ENCODE measurements at regions not wholly inside any gene's neighbourhood (a gene's known extent, or its start where the extent isn't known, plus 50 kb on each side); places are given as distances from the start of the nearest gene placed in this dataset.
A peak's percentile ranks its signal among the peaks of the same experiment; 100 is the strongest.

GRCh38 chr5:159550951-159551350 lies 220.7 kb upstream of the IL12B start:
- no peak for TF ChIP-seq CTCF (IDR thresholded peaks at IDR 0.05; ENCODE audit: borderline replicate concordance, extremely low read depth, low read length, poor library complexity, severe bottlenecking)
- TF ChIP-seq EZH2 (IDR thresholded peaks at IDR 0.05; ENCODE audit: borderline replicate concordance, low read depth, low read length, severe bottlenecking), result no peak
- Histone ChIP-seq H3K27me3 (ENCODE audit: insufficient read depth, low read length, poor library complexity) (no peaks in the 10 kb centered on the region), H3K9ac (ENCODE audit: low read depth, low read length) (no peak overlapping the region), H3K36me3 (ENCODE audit: insufficient read depth, low read length) (no peaks in the 10 kb centered on the region), H3K4me1 (ENCODE audit: insufficient read depth, low read length) (no peaks in the 10 kb centered on the region), H3K4me2 (ENCODE audit: insufficient read depth, low read length) (no peak overlapping the region), H3K79me2 (ENCODE audit: insufficient read depth, low read length) (no peaks in the 10 kb centered on the region), H3K27ac (ENCODE audit: low read length) (no peak overlapping the region), H4K20me1 (ENCODE audit: insufficient read depth, low read length) (no peaks in the 10 kb centered on the region), H3K9me3 (ENCODE audit: insufficient read depth, low read length, severe bottlenecking) (no peaks in the 10 kb centered on the region), H2AFZ (ENCODE audit: low read depth, low read length) (no peak overlapping the region), H3K4me3 (ENCODE audit: low read depth in 1 of 2, low read length in 2 of 2) (no peak overlapping the region)
- ATAC-seq (ENCODE audit: insufficient read depth, low read depth), result no peak
- no peak for DNase-seq

GRCh38 chr5:159552751-159553150 lies 222.5 kb upstream of the IL12B start:
- H4K20me1 ChIP-seq (ENCODE audit: insufficient read depth, low read length), result no peaks in the 10 kb centered on the region
- H3K4me2 ChIP-seq (ENCODE audit: insufficient read depth, low read length), result no peak overlapping the region
- H3K9ac ChIP-seq (ENCODE audit: low read depth, low read length), result no peak overlapping the region
- DNase-seq (no peak), ATAC-seq (ENCODE audit: insufficient read depth, low read depth) (peak; percentile 17; the same call in 1 of the 3 replicates)
- no peak for TF ChIP-seq EZH2 (IDR thresholded peaks at IDR 0.05; ENCODE audit: borderline replicate concordance, low read depth, low read length, severe bottlenecking)
- TF ChIP-seq CTCF (IDR thresholded peaks at IDR 0.05; ENCODE audit: borderline replicate concordance, extremely low read depth, low read length, poor library complexity, severe bottlenecking), result no peak
- no peak overlapping the region for H3K4me3 ChIP-seq (ENCODE audit: low read depth in 1 of 2, low read length in 2 of 2)
- no peaks in the 10 kb centered on the region for H3K36me3 ChIP-seq (ENCODE audit: insufficient read depth, low read length)
- H3K27ac ChIP-seq (ENCODE audit: low read length), result no peak overlapping the region
- H2AFZ ChIP-seq (ENCODE audit: low read depth, low read length), result no peak overlapping the region
- H3K79me2 ChIP-seq (ENCODE audit: insufficient read depth, low read length), result no peaks in the 10 kb centered on the region
- H3K4me1 ChIP-seq (ENCODE audit: insufficient read depth, low read length), result no peaks in the 10 kb centered on the region
- no peaks in the 10 kb centered on the region for H3K27me3 ChIP-seq (ENCODE audit: insufficient read depth, low read length, poor library complexity)
- H3K9me3 ChIP-seq (ENCODE audit: insufficient read depth, low read length, severe bottlenecking), result no peaks in the 10 kb centered on the region

- no peak overlapping the region for H3K27ac ChIP-seq (ENCODE audit: low read length)
Observed at GRCh38 chr5:159553792-159554191, 223.5 kb upstream of the IL12B start.

More at GRCh38 chr5:159553792-159554191, 223.5 kb upstream of the IL12B start:
- H3K27me3 ChIP-seq (ENCODE audit: insufficient read depth, low read length, poor library complexity), result no peaks in the 10 kb centered on the region
- no peak overlapping the region for H3K4me2 ChIP-seq (ENCODE audit: insufficient read depth, low read length)
- no peaks in the 10 kb centered on the region for H3K9me3 ChIP-seq (ENCODE audit: insufficient read depth, low read length, severe bottlenecking)
- DNase-seq, result no peak
- TF ChIP-seq EZH2 (IDR thresholded peaks at IDR 0.05; ENCODE audit: borderline replicate concordance, low read depth, low read length, severe bottlenecking), result no peak
- TF ChIP-seq CTCF (IDR thresholded peaks at IDR 0.05; ENCODE audit: borderline replicate concordance, extremely low read depth, low read length, poor library complexity, severe bottlenecking), result no peak
- H3K36me3 ChIP-seq (ENCODE audit: insufficient read depth, low read length), result no peaks in the 10 kb centered on the region
- H3K9ac ChIP-seq (ENCODE audit: low read depth, low read length), result no peak overlapping the region
- H3K4me1 ChIP-seq (ENCODE audit: insufficient read depth, low read length), result no peaks in the 10 kb centered on the region
- no peaks in the 10 kb centered on the region for H4K20me1 ChIP-seq (ENCODE audit: insufficient read depth, low read length)
- ATAC-seq (ENCODE audit: insufficient read depth, low read depth), result peak; percentile 68
- no peak overlapping the region for H3K4me3 ChIP-seq (ENCODE audit: low read depth in 1 of 2, low read length in 2 of 2)
- H2AFZ ChIP-seq (ENCODE audit: low read depth, low read length), result no peak overlapping the region
- no peaks in the 10 kb centered on the region for H3K79me2 ChIP-seq (ENCODE audit: insufficient read depth, low read length)
